ENCODE measurements at regions not wholly inside any gene's neighbourhood (a gene's known extent, or its start where the extent isn't known, plus 50 kb on each side); places are given as distances from the start of the nearest gene placed in this dataset.
"Not testable (repeated sequence)": the region's sequence is repeated elsewhere in the genome, so short reads cannot be mapped to it uniquely, and the experiment has no call there.

GRCh38 chr6:102910701-102911139, 1517.2 kb downstream of the GRIK2 start:
- not testable (repeated sequence) for DNase-seq (ENCODE audit: low spot score)

DNA sequence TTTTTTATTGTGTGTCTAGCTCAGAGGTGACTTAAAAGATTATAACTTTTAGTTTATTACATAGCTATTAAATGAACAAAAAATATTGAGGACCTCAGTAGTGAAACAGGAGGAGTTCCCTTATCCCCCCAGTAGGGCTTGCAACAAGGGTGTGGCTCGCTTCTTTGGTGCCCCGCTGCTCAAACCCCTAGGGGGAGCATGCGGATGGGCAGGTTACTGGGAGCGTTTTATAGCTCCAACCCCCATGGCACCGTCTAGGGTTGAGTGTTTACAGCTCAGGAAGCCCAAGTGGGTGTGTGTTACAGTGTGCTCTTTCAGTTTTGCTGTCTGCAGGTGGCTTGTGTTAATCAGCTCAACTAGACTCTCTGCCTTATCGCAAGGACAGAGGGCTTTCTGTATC, 1513.7 kb downstream of the GRIK2 start:
- no peak for DNase-seq (ENCODE audit: low spot score)

DNA sequence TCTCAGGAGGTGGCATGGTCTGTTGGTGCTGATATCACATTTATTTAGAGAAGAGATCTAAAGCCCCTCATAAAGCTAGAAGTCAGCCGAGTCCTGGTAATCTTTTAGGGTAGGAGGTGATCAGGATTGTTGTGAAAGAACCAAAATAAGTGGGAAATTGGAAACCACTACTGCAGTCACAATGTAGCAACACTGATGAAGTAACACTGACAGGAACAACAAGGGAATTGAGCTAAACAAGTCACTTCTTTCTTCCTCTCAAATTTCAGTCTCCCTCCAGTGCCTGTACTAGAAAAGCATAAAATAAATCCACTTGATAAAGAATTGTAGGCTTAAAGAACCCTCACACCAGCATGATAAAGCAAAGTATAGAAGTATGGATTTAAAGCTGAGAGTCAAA, 1509.0 kb downstream of the GRIK2 start:
- no peak for DNase-seq (ENCODE audit: low spot score)

DNA sequence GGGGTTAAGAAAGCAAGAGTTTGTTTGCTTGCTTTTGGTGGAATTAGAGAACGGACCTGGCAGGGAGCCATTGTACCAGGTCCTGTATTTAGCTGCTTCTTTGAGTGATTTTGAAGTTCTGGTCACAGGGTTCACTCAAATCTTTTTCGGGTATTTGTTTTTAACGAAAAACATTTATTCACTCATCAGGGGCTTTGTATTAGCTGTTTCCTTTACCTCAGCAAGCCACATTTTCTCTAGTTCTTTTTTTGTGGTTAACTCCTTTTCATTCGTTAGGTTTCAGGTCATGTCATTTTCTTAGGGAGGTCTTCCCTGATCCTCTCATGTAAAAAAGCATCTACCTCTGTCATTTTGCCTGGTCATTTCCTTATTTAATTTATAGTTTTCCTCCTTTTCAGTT, 1502.2 kb downstream of the GRIK2 start:
- no peak for DNase-seq (ENCODE audit: low spot score)

- DNase-seq (ENCODE audit: low spot score) = no peak
Observed at GRCh38 chr6:102885165-102885564, 1491.7 kb downstream of the GRIK2 start.

DNA sequence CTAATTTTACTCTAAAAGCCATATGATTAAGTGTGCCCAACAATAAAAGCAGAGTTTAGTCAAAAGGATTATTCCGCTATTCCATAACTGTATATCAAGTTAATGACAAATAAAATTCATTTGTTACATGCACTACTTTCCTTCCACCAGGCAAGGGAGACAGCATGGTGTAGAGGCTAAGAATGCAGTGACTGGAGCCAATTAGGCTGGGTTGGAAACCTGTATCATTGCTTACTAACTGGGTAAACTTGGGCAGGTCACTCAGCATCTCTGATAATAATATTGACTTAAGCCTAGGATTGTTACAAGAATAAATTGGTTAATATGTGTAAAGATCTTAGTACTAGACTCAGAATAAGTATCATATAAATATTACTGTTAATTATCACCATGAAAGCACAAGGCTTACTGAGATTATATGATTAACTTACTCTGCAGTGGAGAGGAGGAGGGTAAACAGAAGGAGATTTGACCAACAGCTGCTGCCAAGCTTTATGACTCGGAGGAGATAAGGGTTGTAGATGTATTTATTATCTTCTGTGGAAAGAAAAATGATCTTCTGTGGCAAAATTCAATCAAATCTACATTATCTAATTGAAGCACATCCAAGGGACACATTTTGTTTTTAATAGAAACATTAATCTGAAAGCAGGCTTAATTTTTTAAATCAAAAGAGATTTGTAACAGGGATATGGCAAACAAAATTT, 1459.9 kb downstream of the GRIK2 start:
- no peak for DNase-seq (ENCODE audit: low spot score)

GRCh38 chr6:102848796-102849195, 1455.3 kb downstream of the GRIK2 start:
- DNase-seq (ENCODE audit: low spot score) = no peak

DNA sequence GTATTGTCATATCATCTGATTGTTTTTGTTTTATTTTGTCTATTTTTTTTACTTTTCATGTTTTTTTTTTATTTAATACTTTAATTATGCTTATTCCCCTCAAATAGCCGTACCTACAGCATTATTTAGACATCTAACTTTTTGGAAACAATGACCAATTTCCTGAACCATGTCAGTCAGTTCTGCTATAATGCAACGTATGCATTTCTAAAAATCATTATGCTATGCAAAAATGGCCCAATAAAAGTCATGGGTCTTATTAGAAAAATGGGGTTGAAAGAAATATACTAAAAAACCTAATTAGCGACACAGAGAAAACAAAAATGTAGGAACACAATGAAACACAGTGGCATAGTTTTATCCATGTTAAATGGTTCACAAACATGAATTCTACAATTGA, 1454.7 kb downstream of the GRIK2 start:
- DNase-seq (ENCODE audit: low spot score) = no peak

DNA sequence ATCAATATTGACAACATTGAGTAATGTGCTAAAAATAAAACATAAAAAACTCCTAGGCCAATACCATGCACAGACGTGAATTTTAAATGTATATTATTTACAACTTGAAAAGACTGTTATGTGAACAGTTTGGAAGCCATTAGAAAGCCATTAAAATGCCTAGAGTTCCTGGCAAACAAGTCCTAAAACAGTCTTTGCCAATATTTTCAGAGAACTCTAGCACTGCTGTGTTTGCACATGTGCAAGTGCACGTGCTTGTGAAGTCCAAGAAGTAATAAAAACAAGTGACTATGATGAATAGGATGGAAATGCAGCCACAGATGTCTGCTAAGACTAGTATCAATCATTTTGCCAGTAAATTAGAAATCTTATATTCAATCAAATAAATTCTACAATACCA, 1447.6 kb downstream of the GRIK2 start:
- no peak for DNase-seq (ENCODE audit: low spot score)

- DNase-seq (ENCODE audit: low spot score) = no peak
Observed at GRCh38 chr6:102832021-102832420, 1438.5 kb downstream of the GRIK2 start.

- DNase-seq (ENCODE audit: low spot score) = no peak
Observed at GRCh38 chr6:102820098-102820497, 1426.6 kb downstream of the GRIK2 start.

DNA sequence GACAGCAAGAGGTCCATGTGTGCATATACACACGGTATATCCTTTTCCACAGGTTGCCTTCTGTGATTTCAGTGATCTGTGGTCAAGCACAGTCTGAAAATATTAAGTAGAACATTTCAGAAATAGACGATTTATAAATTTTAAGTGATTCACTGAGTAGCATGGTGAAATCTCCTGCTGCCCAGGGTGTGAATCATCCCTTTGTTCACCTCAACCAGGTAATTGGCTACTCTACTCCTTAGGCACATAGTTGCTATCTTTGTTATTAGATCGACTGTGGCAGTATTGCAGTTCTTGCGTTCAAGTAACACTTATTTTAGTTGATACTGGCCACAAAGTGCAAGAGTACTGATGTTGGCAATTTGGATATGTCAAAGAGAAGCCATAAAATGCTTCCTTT, 1421.7 kb downstream of the GRIK2 start:
- no peak for DNase-seq (ENCODE audit: low spot score)

DNA sequence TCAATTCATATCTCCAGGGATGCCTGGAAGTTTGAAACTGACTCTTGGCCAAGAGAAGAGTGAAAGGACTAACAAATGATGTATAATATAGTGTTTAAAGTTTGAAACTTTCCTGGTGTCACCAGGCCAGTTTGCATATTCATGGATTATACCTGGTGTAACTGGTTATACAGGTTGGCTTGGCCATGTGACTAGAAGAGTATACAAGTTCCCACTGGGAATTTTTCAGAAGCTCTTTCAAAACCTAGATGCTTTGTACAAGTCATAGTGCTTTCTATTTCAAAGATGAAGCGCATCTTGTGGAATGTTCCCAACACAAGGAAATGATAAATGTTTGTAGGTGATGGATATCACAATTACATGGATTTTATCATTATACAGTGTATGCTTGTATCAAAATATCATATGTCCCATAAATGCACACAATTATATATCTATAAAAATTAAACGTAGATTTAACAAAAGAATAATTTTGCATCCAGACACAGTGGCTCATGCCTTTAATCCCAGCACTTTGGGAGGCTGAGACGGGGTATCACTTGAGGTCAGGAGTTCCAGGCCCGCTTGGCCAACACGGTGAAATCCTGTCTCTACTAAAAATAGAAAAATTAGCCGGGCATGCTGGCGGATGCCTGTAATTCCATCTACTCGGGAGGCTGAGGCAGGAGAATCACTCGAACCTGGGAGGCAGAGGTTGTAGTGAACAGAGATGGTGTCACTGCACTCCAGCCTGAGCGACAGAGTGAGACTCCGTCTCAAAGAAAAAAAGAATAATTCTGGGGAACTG, 1420.2 kb downstream of the GRIK2 start:
- no peak for DNase-seq (ENCODE audit: low spot score)

DNA sequence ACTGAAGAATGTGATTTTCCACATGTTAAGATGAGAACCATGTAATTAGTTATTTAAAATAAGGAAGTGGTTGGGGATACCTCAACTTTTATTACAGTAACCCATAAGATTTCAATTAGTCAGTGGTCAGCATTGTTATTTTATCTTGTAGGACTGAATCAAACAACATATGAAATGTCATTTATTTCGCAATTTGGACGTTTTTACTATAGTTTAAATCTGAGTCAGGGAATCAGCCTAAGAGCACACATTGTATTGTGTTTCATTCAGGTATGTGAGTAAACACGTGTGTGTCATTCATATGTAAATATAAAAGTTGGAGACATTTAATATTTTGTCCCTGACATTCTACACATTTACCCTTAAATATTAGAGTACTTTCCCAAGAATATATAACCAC, 1418.7 kb downstream of the GRIK2 start:
- no peak for DNase-seq (ENCODE audit: low spot score)

DNA sequence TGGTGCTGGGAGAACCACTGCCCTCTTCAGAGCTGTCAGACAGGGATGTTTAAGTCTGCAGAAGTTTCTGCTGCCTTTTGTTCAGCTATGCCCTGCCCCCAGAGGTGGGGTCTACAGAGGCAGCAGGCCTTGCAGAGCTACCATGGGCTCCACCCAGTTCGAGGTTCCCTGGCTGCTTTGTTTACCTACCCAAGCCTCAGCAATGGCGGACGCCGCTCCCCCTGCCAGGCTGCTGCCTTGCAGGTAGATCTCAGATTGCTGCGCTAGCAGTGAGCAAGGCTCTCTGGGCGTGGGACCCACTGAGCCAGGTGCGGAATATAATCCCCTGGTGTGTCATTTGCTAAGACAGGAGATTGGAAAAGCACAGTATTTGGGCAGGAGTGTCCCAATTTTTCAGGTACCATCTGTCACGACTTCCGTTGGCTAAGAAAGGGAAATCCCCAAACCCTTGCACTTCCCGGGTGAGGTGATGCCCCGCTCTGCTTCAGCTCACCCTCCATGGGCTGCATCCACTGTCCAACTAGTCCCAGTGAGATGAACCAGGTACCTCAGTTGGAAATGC, 1415.5 kb downstream of the GRIK2 start:
- not testable (repeated sequence) for DNase-seq (ENCODE audit: low spot score)

DNA sequence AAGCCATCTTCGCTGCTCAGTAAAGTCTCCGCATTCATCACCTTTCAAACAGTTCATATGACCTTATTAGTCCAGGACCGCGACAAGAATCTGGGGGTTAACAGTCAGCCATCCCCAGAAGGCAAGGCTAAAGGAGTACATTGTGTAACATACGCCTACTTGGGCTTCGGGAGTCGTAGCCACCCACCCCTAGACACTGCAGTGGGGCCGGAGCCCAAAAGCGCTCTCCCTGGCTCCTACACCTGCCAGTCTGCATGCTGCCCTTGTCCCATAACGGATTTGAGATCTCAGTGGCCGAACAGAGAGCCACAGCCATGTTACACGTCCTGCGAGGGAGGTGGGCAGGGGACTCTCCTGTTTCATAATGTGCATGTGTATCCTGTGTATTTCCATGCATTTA, 1405.5 kb downstream of the GRIK2 start:
- DNase-seq (ENCODE audit: low spot score) = no peak

DNA sequence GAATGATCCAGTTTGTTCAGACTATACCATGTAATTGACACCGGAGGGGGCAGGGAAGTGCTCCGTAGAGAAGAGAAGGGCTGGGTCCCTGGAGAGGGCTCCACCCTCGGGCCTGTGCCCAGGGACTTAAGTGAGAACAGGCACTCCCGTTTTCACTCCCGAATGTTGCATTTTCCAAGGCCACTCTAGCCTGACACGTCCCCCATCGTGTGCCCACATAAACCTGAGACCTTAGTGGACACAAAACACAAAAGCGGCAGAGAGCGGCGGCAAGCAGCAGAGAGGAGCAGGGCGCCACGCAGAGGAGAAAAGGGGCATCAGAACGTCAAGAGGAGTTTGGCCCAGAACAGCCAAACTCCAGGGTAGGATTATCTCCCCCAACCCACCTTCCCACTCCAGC, 1405.1 kb downstream of the GRIK2 start:
- DNase-seq (ENCODE audit: low spot score) = peak; percentile 11

GRCh38 chr6:102793752-102794151, 1400.2 kb downstream of the GRIK2 start:
- no peak for DNase-seq (ENCODE audit: low spot score)

DNA sequence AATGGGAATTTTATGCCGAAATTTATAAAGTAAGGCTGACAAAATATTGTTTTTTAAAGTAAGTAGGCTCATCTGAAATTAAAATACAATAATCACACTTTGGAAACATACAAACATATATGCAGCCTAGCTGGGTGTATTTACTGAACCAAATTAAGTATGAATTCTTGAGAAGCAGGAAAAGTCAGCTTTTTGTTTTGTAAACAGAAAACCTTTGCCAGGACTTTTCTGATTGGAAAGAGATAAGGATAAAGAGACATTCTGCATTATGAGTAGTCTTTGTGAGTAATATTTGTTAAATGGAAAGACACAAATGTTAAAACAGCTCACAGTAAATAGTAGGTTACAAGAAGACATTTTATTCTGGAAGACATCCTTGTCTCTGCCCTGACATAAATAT, 1380.8 kb downstream of the GRIK2 start:
- DNase-seq (ENCODE audit: low spot score) = no peak

- no peak for DNase-seq (ENCODE audit: low spot score)
Observed at GRCh38 chr6:102773636-102774035, 1380.1 kb downstream of the GRIK2 start.

GRCh38 chr6:102766963-102767362, 1373.5 kb downstream of the GRIK2 start:
- DNase-seq (ENCODE audit: low spot score) = no peak

DNA sequence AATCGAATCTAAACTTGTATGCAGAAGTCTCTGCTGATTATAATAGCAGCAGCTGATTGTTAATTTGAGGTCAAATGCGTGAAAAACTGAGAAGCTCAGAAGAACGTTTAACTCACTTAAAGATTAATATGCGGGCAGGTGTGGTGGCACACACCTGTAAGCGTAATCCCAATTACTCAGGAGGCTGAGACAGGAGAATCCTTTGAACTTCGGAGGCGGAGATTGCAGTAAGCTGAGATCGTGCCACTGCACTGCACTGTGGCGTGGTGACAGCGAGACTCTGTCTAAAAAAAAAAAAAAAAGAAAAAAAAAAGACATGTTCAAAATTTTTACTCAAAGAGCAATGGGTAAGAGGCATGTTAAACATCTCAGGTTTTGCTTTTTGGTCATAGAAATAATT, 1370.8 kb downstream of the GRIK2 start:
- DNase-seq (ENCODE audit: low spot score) = no peak

GRCh38 chr6:102763891-102764290, 1370.4 kb downstream of the GRIK2 start:
- DNase-seq (ENCODE audit: low spot score) = no peak
